Neural cell (in vitro differentiated cells): ENCODE measurements at regions not wholly inside any gene's neighbourhood (a gene's known extent, or its start where the extent isn't known, plus 50 kb on each side); places are given as distances from the start of the nearest gene placed in this dataset.

ENCODE experiments used
- TAF1 ChIP-seq: IDR thresholded peaks from 2 replicates; pipeline ENCODE4 v1.6.1; 2012; ENCODE audit warnings: low read depth
- TF ChIP-seq, protein P1 (sequence below): fragments of 450-650 bp; IDR thresholded peaks from 2 replicates; pipeline ENCODE4 v1.5.1; 2014; ENCODE audit warnings: antibody characterized with exemption, mild to moderate bottlenecking, moderate library complexity; ENCODE audit not compliant: poor library complexity, severe bottlenecking

GRCh38 chr4:186887752-186888151 is 164.1 kb upstream of the FAT1 start:
- TF ChIP-seq, protein P1, sequence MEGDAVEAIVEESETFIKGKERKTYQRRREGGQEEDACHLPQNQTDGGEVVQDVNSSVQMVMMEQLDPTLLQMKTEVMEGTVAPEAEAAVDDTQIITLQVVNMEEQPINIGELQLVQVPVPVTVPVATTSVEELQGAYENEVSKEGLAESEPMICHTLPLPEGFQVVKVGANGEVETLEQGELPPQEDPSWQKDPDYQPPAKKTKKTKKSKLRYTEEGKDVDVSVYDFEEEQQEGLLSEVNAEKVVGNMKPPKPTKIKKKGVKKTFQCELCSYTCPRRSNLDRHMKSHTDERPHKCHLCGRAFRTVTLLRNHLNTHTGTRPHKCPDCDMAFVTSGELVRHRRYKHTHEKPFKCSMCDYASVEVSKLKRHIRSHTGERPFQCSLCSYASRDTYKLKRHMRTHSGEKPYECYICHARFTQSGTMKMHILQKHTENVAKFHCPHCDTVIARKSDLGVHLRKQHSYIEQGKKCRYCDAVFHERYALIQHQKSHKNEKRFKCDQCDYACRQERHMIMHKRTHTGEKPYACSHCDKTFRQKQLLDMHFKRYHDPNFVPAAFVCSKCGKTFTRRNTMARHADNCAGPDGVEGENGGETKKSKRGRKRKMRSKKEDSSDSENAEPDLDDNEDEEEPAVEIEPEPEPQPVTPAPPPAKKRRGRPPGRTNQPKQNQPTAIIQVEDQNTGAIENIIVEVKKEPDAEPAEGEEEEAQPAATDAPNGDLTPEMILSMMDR = no peak
- TF ChIP-seq TAF1 = no peak
